ENCODE measurements at regions not wholly inside any gene's neighbourhood (a gene's known extent, or its start where the extent isn't known, plus 50 kb on each side); places are given as distances from the start of the nearest gene placed in this dataset.

DNA sequence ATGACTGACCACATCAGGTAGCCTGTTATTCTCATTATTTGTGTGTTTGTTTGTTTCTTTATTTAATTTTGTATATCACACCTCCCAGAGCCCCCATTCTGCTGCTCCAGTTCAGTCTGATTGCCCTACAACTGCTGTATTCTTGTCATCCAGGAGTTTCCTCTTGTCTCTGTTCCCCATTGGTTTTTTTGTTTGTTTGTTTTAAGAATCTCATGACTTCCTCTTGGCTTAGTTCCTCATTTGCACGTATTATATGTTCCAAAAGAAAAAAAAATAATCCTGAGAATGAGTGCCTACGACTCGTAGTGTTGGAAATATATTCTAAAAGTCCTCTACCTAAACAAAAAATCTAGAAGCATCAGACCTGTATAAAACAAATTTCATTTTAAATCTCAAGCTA lies 142.3 kb upstream of the SLIT2 start:
- peaks cover 51% of the 10 kb centered on the region for H3K9me3 ChIP-seq (ENCODE audit: low read length)
- CTCF ChIA-PET (ENCODE audit: low intra/inter-chr PET ratio, low total read pairs): no interaction called here
- H3K4me3 ChIP-seq (replicated peaks in 1 of 3; ENCODE audit: insufficient read depth in 1 of 3, low read depth in 2 of 3, low read length in 3 of 3): no peak overlapping the region
- in situ Hi-C loops (cut with HindIII; ENCODE audit: extremely low pct_ligation_motif_present, low pct_unique_long_range_greater_than_20kb) (no loop called here), intact Hi-C loops (cut with micrococcal nuclease; ENCODE audit: unreplicated experiment) (no loop called here)
- H3K27ac ChIP-seq (ENCODE audit: extremely low read length, insufficient read depth, low read length): no peak overlapping the region
- FAIRE-seq: no peak
- BruUV-seq (replicated peaks): no TSS peak
- no peak for DNase-seq (ENCODE audit: low spot score)
- no peaks in the 10 kb centered on the region for H3K36me3 ChIP-seq (replicated peaks in 1 of 2; ENCODE audit: control insufficient read depth in 1 of 2, insufficient read depth in 2 of 2, low read length in 2 of 2)
- TF ChIP-seq MXI1 (IDR thresholded peaks at IDR 0.05; ENCODE audit: borderline replicate concordance, low read depth, low read length) (no peak), KDM3A (CRISPR knock-in tag; IDR thresholded peaks at IDR 0.05; ENCODE audit: low read depth) (no peak), ZNF572 (CRISPR knock-in tag; IDR thresholded peaks at IDR 0.05) (no peak)
- H3K4me2 ChIP-seq (ENCODE audit: low read depth, low read length): no peak overlapping the region
- no peaks in the 10 kb centered on the region for H4K20me1 ChIP-seq (ENCODE audit: insufficient read depth, low read length)
- POLR2A ChIA-PET: no interaction called here
- no peak for ATAC-seq
- no peaks in the 10 kb centered on the region for H3K4me1 ChIP-seq (ENCODE audit: insufficient read depth, low read length)
- 3% methylated on average over 3 of the region's 3 CpGs for WGBS (ENCODE audit: low lambda C conversion rate)
- no peaks in the 10 kb centered on the region for H3K79me2 ChIP-seq (ENCODE audit: insufficient read depth, low read length)
- no peak overlapping the region for H2AFZ ChIP-seq (ENCODE audit: low read length)
- H3K27me3 ChIP-seq (ENCODE audit: control insufficient read depth in 1 of 2, insufficient read depth in 2 of 2, low read length in 2 of 2): no peaks in the 10 kb centered on the region
- no peak overlapping the region for H3K9ac ChIP-seq (ENCODE audit: insufficient read depth, low read depth, low read length)

- Histone ChIP-seq H3K27ac (ENCODE audit: extremely low read length, insufficient read depth, low read length) (no peak overlapping the region), H3K79me2 (ENCODE audit: insufficient read depth, low read length) (no peaks in the 10 kb centered on the region), H4K20me1 (ENCODE audit: insufficient read depth, low read length) (no peaks in the 10 kb centered on the region), H3K4me1 (ENCODE audit: insufficient read depth, low read length) (no peaks in the 10 kb centered on the region), H3K27me3 (ENCODE audit: control insufficient read depth in 1 of 2, insufficient read depth in 2 of 2, low read length in 2 of 2) (no peaks in the 10 kb centered on the region), H3K9me3 (ENCODE audit: low read length) (peaks cover 49% of the 10 kb centered on the region), H3K4me3 (replicated peaks in 1 of 3; ENCODE audit: insufficient read depth in 1 of 3, low read depth in 2 of 3, low read length in 3 of 3) (no peak overlapping the region), H3K9ac (ENCODE audit: insufficient read depth, low read depth, low read length) (no peak overlapping the region), H3K36me3 (replicated peaks in 1 of 2; ENCODE audit: control insufficient read depth in 1 of 2, insufficient read depth in 2 of 2, low read length in 2 of 2) (no peaks in the 10 kb centered on the region), H2AFZ (ENCODE audit: low read length) (no peak overlapping the region), H3K4me2 (ENCODE audit: low read depth, low read length) (no peak overlapping the region)
- DNase-seq (ENCODE audit: low spot score): no peak
- ChIA-PET POLR2A (no interaction called here), CTCF (ENCODE audit: low intra/inter-chr PET ratio, low total read pairs) (no interaction called here)
- WGBS (ENCODE audit: low lambda C conversion rate): 29% methylated on average over 2 of the region's 2 CpGs
- TF ChIP-seq CREBL2 (CRISPR knock-in tag; IDR thresholded peaks at IDR 0.05; ENCODE audit: borderline replicate concordance): no peak
- TF ChIP-seq HNF4G (IDR thresholded peaks at IDR 0.05; ENCODE audit: borderline replicate concordance, low read depth, low read length): no peak
- TF ChIP-seq HNF4G (CRISPR knock-in tag; IDR thresholded peaks at IDR 0.05; ENCODE audit: borderline replicate concordance, low read depth): no peak
- TF ChIP-seq ZNF17 (CRISPR knock-in tag; IDR thresholded peaks at IDR 0.05): no peak
- TF ChIP-seq PRPF4 (IDR thresholded peaks at IDR 0.05; ENCODE audit: low read depth, low read length, poor library complexity, severe bottlenecking): no peak
- TF ChIP-seq ZNF512 (CRISPR knock-in tag; IDR thresholded peaks at IDR 0.05): no peak
- no peak for TF ChIP-seq ARNT2 (CRISPR knock-in tag; IDR thresholded peaks at IDR 0.05; ENCODE audit: low read depth)
- no peak for TF ChIP-seq CC2D1A (CRISPR knock-in tag; IDR thresholded peaks at IDR 0.05)
- no peak for TF ChIP-seq ELK4 (CRISPR knock-in tag; IDR thresholded peaks at IDR 0.05; ENCODE audit: borderline replicate concordance)
- no peak for TF ChIP-seq MLXIP (CRISPR knock-in tag; IDR thresholded peaks at IDR 0.05; ENCODE audit: borderline replicate concordance)
- TF ChIP-seq TAF1 (CRISPR knock-in tag; IDR thresholded peaks at IDR 0.05): no peak
- in situ Hi-C loops (cut with HindIII; ENCODE audit: extremely low pct_ligation_motif_present, low pct_unique_long_range_greater_than_20kb): no loop called here
- intact Hi-C loops (cut with micrococcal nuclease; ENCODE audit: unreplicated experiment): no loop called here
- no peak for FAIRE-seq
- ATAC-seq: no peak
- no TSS peak for BruUV-seq (replicated peaks)
These were observed 144.8 kb upstream of the SLIT2 start for GRCh38 chr4:20106921-20107320.

Measured in HepG2 (cell line).